ENCODE measurements at regions not wholly inside any gene's neighbourhood (a gene's known extent, or its start where the extent isn't known, plus 50 kb on each side); places are given as distances from the start of the nearest gene placed in this dataset.

DNA sequence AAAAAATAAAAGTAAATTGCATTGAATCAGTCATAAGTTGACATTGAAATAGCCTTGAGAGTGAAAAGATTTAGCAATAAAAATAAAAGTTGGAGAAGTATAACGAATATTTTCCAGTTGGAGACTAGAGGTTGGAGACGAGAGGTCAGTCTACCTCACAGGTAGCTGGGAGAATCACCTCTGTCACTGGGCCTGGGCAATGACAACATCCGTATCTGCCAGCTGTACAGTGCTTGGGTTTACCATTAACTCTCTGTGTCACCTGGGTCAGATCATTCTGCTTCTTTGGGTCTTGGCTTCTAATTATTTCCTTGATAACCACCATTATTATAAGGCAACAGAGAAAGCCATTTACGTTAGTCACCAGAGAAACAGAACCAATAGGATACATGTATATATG lies 62.0 kb upstream of the STEAP4 start:
- ChIA-PET CTCF (no interaction called here), POLR2A (ENCODE audit: low non-redundant PET) (no interaction called here)
- no peak overlapping the region for H3K4me3 ChIP-seq (ENCODE audit: low read depth, low read length, poor library complexity, severe bottlenecking)
- DNase-seq (ENCODE audit: low spot score) = no peak
- H3K27ac ChIP-seq (ENCODE audit: low read depth, low read length, poor library complexity, severe bottlenecking) = no peak overlapping the region
- BruUV-seq (replicated peaks) = no TSS peak
- intact Hi-C loops (cut with micrococcal nuclease; ENCODE audit: unreplicated experiment) = no loop called here
- no peaks in the 10 kb centered on the region for H3K36me3 ChIP-seq (ENCODE audit: insufficient read depth, low read length, poor library complexity, severe bottlenecking)
- no peaks in the 10 kb centered on the region for H3K9me3 ChIP-seq (ENCODE audit: low read depth, low read length, poor library complexity, severe bottlenecking)
- H3K27me3 ChIP-seq (replicated peaks; ENCODE audit: insufficient read depth, low read depth, low read length, poor library complexity) = no peaks in the 10 kb centered on the region
- H3K4me1 ChIP-seq (ENCODE audit: insufficient read depth, low read length, poor library complexity, severe bottlenecking) = no peaks in the 10 kb centered on the region
- no peak for TF ChIP-seq EZH2 (IDR thresholded peaks at IDR 0.05; ENCODE audit: borderline replicate concordance, low read depth, low read length, poor library complexity, severe bottlenecking)
- TF ChIP-seq, protein P1, sequence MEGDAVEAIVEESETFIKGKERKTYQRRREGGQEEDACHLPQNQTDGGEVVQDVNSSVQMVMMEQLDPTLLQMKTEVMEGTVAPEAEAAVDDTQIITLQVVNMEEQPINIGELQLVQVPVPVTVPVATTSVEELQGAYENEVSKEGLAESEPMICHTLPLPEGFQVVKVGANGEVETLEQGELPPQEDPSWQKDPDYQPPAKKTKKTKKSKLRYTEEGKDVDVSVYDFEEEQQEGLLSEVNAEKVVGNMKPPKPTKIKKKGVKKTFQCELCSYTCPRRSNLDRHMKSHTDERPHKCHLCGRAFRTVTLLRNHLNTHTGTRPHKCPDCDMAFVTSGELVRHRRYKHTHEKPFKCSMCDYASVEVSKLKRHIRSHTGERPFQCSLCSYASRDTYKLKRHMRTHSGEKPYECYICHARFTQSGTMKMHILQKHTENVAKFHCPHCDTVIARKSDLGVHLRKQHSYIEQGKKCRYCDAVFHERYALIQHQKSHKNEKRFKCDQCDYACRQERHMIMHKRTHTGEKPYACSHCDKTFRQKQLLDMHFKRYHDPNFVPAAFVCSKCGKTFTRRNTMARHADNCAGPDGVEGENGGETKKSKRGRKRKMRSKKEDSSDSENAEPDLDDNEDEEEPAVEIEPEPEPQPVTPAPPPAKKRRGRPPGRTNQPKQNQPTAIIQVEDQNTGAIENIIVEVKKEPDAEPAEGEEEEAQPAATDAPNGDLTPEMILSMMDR (conservative IDR thresholded peaks at IDR 0.05; ENCODE audit: low read depth, low read length) = no peak

DNA sequence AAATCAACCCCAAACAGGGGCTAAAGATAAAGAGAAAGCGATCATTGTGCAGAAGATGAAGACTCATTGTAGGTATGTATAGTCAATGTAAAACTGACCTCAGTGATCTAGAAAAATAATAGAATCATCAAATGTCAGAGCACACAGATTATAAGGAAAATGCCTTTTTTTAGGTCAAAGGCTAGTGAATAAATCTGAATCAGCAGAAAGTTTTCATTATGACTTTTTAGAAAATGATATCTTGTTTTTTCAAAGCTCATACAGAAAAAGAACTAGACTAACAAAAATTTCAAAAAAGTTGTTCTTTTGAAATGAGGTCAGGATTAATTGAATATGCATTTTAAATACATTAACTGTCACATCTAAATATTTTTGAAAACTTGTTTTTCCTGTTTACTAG lies 60.2 kb upstream of the STEAP4 start:
- TF ChIP-seq, protein P1 (conservative IDR thresholded peaks at IDR 0.05; ENCODE audit: low read depth, low read length) = no peak
- TF ChIP-seq EZH2 (IDR thresholded peaks at IDR 0.05; ENCODE audit: borderline replicate concordance, low read depth, low read length, poor library complexity, severe bottlenecking) = no peak
- BruUV-seq (replicated peaks) = no TSS peak
- Histone ChIP-seq H3K4me1 (ENCODE audit: insufficient read depth, low read length, poor library complexity, severe bottlenecking) (no peaks in the 10 kb centered on the region), H3K36me3 (ENCODE audit: insufficient read depth, low read length, poor library complexity, severe bottlenecking) (no peaks in the 10 kb centered on the region), H3K27ac (ENCODE audit: low read depth, low read length, poor library complexity, severe bottlenecking) (no peak overlapping the region), H3K27me3 (replicated peaks; ENCODE audit: insufficient read depth, low read depth, low read length, poor library complexity) (no peaks in the 10 kb centered on the region), H3K4me3 (ENCODE audit: low read depth, low read length, poor library complexity, severe bottlenecking) (no peak overlapping the region), H3K9me3 (ENCODE audit: low read depth, low read length, poor library complexity, severe bottlenecking) (no peaks in the 10 kb centered on the region)
- intact Hi-C loops (cut with micrococcal nuclease; ENCODE audit: unreplicated experiment) = no loop called here
- no peak for DNase-seq (ENCODE audit: low spot score)
- POLR2A ChIA-PET (ENCODE audit: low non-redundant PET) = no interaction called here
- CTCF ChIA-PET = no interaction called here

DNA sequence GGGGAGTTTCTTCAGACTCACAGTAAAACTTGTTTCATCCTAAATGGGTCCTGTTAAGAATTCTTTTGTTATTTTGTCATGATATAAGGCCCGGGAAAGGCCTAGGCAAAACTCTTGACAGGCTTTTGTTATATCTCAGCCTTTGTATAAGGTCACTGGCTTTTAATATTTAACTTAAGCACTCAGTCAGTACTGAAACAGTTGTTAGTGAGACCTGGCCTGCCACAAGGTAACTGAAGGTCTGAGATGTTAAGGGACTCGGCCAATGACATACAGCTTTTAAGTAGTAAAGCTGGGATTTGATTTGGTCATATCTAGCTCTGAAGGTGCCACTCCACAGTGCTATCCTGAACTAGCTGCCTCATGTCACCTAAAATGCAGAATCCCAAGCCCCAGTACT lies 57.2 kb upstream of the STEAP4 start:
- ChIA-PET POLR2A (ENCODE audit: low non-redundant PET) (no interaction called here), CTCF (no interaction called here)
- BruUV-seq (replicated peaks) = no TSS peak
- DNase-seq (ENCODE audit: low spot score) = no peak
- Histone ChIP-seq H3K36me3 (ENCODE audit: insufficient read depth, low read length, poor library complexity, severe bottlenecking) (no peaks in the 10 kb centered on the region), H3K4me1 (ENCODE audit: insufficient read depth, low read length, poor library complexity, severe bottlenecking) (no peaks in the 10 kb centered on the region), H3K9me3 (ENCODE audit: low read depth, low read length, poor library complexity, severe bottlenecking) (no peaks in the 10 kb centered on the region), H3K27me3 (replicated peaks; ENCODE audit: insufficient read depth, low read depth, low read length, poor library complexity) (no peaks in the 10 kb centered on the region), H3K4me3 (ENCODE audit: low read depth, low read length, poor library complexity, severe bottlenecking) (no peak overlapping the region), H3K27ac (ENCODE audit: low read depth, low read length, poor library complexity, severe bottlenecking) (no peak overlapping the region)
- no peak for TF ChIP-seq EZH2 (IDR thresholded peaks at IDR 0.05; ENCODE audit: borderline replicate concordance, low read depth, low read length, poor library complexity, severe bottlenecking)
- TF ChIP-seq, protein P1 (conservative IDR thresholded peaks at IDR 0.05; ENCODE audit: low read depth, low read length) = no peak
- intact Hi-C loops (cut with micrococcal nuclease; ENCODE audit: unreplicated experiment) = no loop called here

Measured in A673 (cell line).